ENCODE measurements at regions not wholly inside any gene's neighbourhood (a gene's known extent, or its start where the extent isn't known, plus 50 kb on each side); places are given as distances from the start of the nearest gene placed in this dataset.
"Not testable (repeated sequence)": the region's sequence is repeated elsewhere in the genome, so short reads cannot be mapped to it uniquely, and the experiment has no call there.

DNA sequence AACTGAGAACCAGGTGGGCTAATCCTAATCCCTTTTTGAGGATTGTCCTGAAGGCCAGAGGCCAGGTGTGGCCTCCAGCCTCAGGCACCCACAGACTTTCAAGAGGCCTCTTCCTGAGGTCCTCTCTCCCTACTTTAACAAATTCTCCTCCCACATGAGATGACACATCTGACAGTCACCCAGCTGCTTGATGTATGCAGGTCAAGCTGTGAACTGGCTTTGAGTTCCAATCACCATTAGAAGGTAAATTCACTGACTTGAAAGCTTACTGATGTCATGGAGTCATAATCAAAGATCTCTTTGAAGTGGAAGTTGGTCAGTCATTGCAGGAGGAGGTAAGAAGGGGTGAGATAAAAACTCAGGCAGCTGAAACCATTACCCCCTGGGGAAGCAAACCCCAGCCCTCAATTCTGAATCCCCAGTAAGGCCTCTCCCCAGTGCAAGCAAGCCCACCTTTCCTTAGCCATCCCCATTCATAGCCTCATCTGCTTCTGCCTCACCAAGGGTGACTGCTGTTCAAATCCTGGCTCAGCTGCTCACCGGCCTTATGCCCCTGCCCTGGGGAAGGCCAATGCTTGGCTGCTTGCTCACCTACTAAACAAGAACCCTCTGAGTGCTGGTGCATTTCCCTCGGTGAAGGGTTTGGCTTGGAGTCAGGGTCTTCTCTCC, 196.3 kb downstream of the BCL2L11 start:
- not testable (repeated sequence) for TF ChIP-seq SUZ12 (IDR thresholded peaks at IDR 0.05; ENCODE audit: extremely low read depth, insufficient read depth, insufficient read length); YY1 (IDR thresholded peaks at IDR 0.05; ENCODE audit: insufficient read depth, insufficient read length); ZNF274 (IDR thresholded peaks at IDR 0.05; ENCODE audit: low read depth, low read length)

Data from NT2/D1 (cell line).